DMS114 treated with DMSO at 0.1 percent for 48 hours (cell line): ENCODE measurements at regions not wholly inside any gene's neighbourhood (a gene's known extent, or its start where the extent isn't known, plus 50 kb on each side); places are given as distances from the start of the nearest gene placed in this dataset.

Experiments
- DNase-seq: peaks from one replicate; lab custom pipeline; 2025; ENCODE audit not compliant: unreplicated experiment; lab: John Stamatoyannopoulos, UW

GRCh38 chr6:163804991-163805390 lies 390.5 kb downstream of the QKI start:
- no peak for DNase-seq

- DNase-seq = no peak
Measured at GRCh38 chr6:163802267-163802666, 387.7 kb downstream of the QKI start.

- no peak for DNase-seq
Measured at GRCh38 chr6:163797296-163797845, 382.9 kb downstream of the QKI start.

- DNase-seq = no peak
Measured at GRCh38 chr6:163793011-163793983, 378.8 kb downstream of the QKI start.

- DNase-seq = no peak
Measured at GRCh38 chr6:163790266-163790840, 375.8 kb downstream of the QKI start.

GRCh38 chr6:163789199-163789810 lies 374.8 kb downstream of the QKI start:
- no peak for DNase-seq

GRCh38 chr6:163786995-163787671 lies 372.6 kb downstream of the QKI start:
- no peak for DNase-seq

- DNase-seq = no peak
Measured at GRCh38 chr6:163782436-163783003, 368.0 kb downstream of the QKI start.

GRCh38 chr6:163780994-163781393 lies 366.5 kb downstream of the QKI start:
- no peak for DNase-seq

- DNase-seq = no peak
Measured at GRCh38 chr6:163779727-163780284, 365.3 kb downstream of the QKI start.

GRCh38 chr6:163777716-163778115 lies 363.2 kb downstream of the QKI start:
- no peak for DNase-seq

- DNase-seq = no peak
Measured at GRCh38 chr6:163776906-163777686, 362.6 kb downstream of the QKI start.

- no peak for DNase-seq
Measured at GRCh38 chr6:163776196-163776905, 361.8 kb downstream of the QKI start.

- no peak for DNase-seq
Measured at GRCh38 chr6:163775313-163775712, 360.8 kb downstream of the QKI start.

GRCh38 chr6:163774485-163774884 lies 360.0 kb downstream of the QKI start:
- no peak for DNase-seq

GRCh38 chr6:163773646-163774045 lies 359.1 kb downstream of the QKI start:
- DNase-seq = no peak

- DNase-seq = no peak
Measured at GRCh38 chr6:163772701-163773100, 358.2 kb downstream of the QKI start.

GRCh38 chr6:163771180-163771579 lies 356.7 kb downstream of the QKI start:
- no peak for DNase-seq

- no peak for DNase-seq
Measured at GRCh38 chr6:163768905-163769304, 354.4 kb downstream of the QKI start.
